ENCODE measurements at regions not wholly inside any gene's neighbourhood (a gene's known extent, or its start where the extent isn't known, plus 50 kb on each side); places are given as distances from the start of the nearest gene placed in this dataset.
"Not testable (repeated sequence)": the region's sequence is repeated elsewhere in the genome, so short reads cannot be mapped to it uniquely, and the experiment has no call there.

GRCh38 chr11:123354371-123354975 is 75.6 kb upstream of the GRAMD1B start:
- intact Hi-C loops (cut with micrococcal nuclease; ENCODE audit: unreplicated experiment), result no loop called here

GRCh38 chr11:123351375-123351774 is 78.7 kb upstream of the GRAMD1B start:
- peaks cover 56% of the 10 kb centered on the region for H3K27me3 Mint-ChIP-seq (ENCODE audit: unreplicated experiment)
- TF ChIP-seq CTCF (IDR thresholded peaks at IDR 0.05; ENCODE audit: unreplicated experiment), result no peak
- no peaks in the 10 kb centered on the region for H3K9me3 Mint-ChIP-seq (ENCODE audit: low read depth, unreplicated experiment)
- H3K36me3 Mint-ChIP-seq (ENCODE audit: insufficient read depth, unreplicated experiment), result no peaks in the 10 kb centered on the region
- DNase-seq, result no peak
- CTCF ChIA-PET, result no interaction called here
- intact Hi-C loops (cut with micrococcal nuclease; ENCODE audit: unreplicated experiment), result no loop called here
- BruUV-seq (replicated peaks), result no TSS peak
- H3K27ac Mint-ChIP-seq (ENCODE audit: unreplicated experiment), result no peak overlapping the region
- H3K4me1 Mint-ChIP-seq (ENCODE audit: low read depth, unreplicated experiment), result no peaks in the 10 kb centered on the region
- H3K4me3 Mint-ChIP-seq (ENCODE audit: low read depth, unreplicated experiment), result no peak overlapping the region

More at GRCh38 chr11:123354371-123354975, 75.6 kb upstream of the GRAMD1B start:
- Mint-ChIP-seq H3K9me3 (ENCODE audit: low read depth, unreplicated experiment) (no peaks in the 10 kb centered on the region), H3K4me3 (ENCODE audit: low read depth, unreplicated experiment) (no peak overlapping the region), H3K36me3 (ENCODE audit: insufficient read depth, unreplicated experiment) (no peaks in the 10 kb centered on the region), H3K27me3 (ENCODE audit: unreplicated experiment) (peaks cover 69% of the 10 kb centered on the region), H3K4me1 (ENCODE audit: low read depth, unreplicated experiment) (no peaks in the 10 kb centered on the region), H3K27ac (ENCODE audit: unreplicated experiment) (no peak overlapping the region)
- CTCF ChIA-PET, result no interaction called here
- no peak for TF ChIP-seq CTCF (IDR thresholded peaks at IDR 0.05; ENCODE audit: unreplicated experiment)
- no peak for DNase-seq
- no TSS peak for BruUV-seq (replicated peaks)

GRCh38 chr11:123349382-123349781 is 80.7 kb upstream of the GRAMD1B start:
- Mint-ChIP-seq H3K27ac (ENCODE audit: unreplicated experiment) (no peak overlapping the region), H3K36me3 (ENCODE audit: insufficient read depth, unreplicated experiment) (no peaks in the 10 kb centered on the region), H3K27me3 (ENCODE audit: unreplicated experiment) (peaks cover 52% of the 10 kb centered on the region), H3K4me1 (ENCODE audit: low read depth, unreplicated experiment) (no peaks in the 10 kb centered on the region), H3K4me3 (ENCODE audit: low read depth, unreplicated experiment) (no peak overlapping the region), H3K9me3 (ENCODE audit: low read depth, unreplicated experiment) (no peaks in the 10 kb centered on the region)
- intact Hi-C loops (cut with micrococcal nuclease; ENCODE audit: unreplicated experiment), result no loop called here
- TF ChIP-seq CTCF (IDR thresholded peaks at IDR 0.05; ENCODE audit: unreplicated experiment), result no peak
- DNase-seq, result no peak
- BruUV-seq (replicated peaks), result no TSS peak
- CTCF ChIA-PET, result no interaction called here

- CTCF ChIA-PET, result no interaction called here
- no peak overlapping the region for H3K4me3 Mint-ChIP-seq (ENCODE audit: low read depth, unreplicated experiment)
- H3K27me3 Mint-ChIP-seq (ENCODE audit: unreplicated experiment), result peaks cover 57% of the 10 kb centered on the region
- no peak overlapping the region for H3K27ac Mint-ChIP-seq (ENCODE audit: unreplicated experiment)
- intact Hi-C loops (cut with micrococcal nuclease; ENCODE audit: unreplicated experiment), result no loop called here
- no peak for TF ChIP-seq CTCF (IDR thresholded peaks at IDR 0.05; ENCODE audit: unreplicated experiment)
- H3K9me3 Mint-ChIP-seq (ENCODE audit: low read depth, unreplicated experiment), result no peaks in the 10 kb centered on the region
- H3K36me3 Mint-ChIP-seq (ENCODE audit: insufficient read depth, unreplicated experiment), result no peaks in the 10 kb centered on the region
- no peak for DNase-seq
- H3K4me1 Mint-ChIP-seq (ENCODE audit: low read depth, unreplicated experiment), result no peaks in the 10 kb centered on the region
- no TSS peak for BruUV-seq (replicated peaks)
These were observed 85.2 kb upstream of the GRAMD1B start for GRCh38 chr11:123344790-123345357.

- H3K27me3 Mint-ChIP-seq (ENCODE audit: unreplicated experiment), result peaks cover 57% of the 10 kb centered on the region
- H3K4me3 Mint-ChIP-seq (ENCODE audit: low read depth, unreplicated experiment); DNase-seq; CTCF ChIA-PET; H3K36me3 Mint-ChIP-seq (ENCODE audit: insufficient read depth, unreplicated experiment); H3K9me3 Mint-ChIP-seq (ENCODE audit: low read depth, unreplicated experiment); H3K4me1 Mint-ChIP-seq (ENCODE audit: low read depth, unreplicated experiment); BruUV-seq (replicated peaks); intact Hi-C loops (cut with micrococcal nuclease; ENCODE audit: unreplicated experiment); H3K27ac Mint-ChIP-seq (ENCODE audit: unreplicated experiment): not testable (repeated sequence)
These were observed 85.9 kb upstream of the GRAMD1B start for GRCh38 chr11:123344188-123344587.
